ENCODE measurements at regions not wholly inside any gene's neighbourhood (a gene's known extent, or its start where the extent isn't known, plus 50 kb on each side); places are given as distances from the start of the nearest gene placed in this dataset.
A peak's percentile ranks its signal among the peaks of the same experiment; 100 is the strongest.

DNA sequence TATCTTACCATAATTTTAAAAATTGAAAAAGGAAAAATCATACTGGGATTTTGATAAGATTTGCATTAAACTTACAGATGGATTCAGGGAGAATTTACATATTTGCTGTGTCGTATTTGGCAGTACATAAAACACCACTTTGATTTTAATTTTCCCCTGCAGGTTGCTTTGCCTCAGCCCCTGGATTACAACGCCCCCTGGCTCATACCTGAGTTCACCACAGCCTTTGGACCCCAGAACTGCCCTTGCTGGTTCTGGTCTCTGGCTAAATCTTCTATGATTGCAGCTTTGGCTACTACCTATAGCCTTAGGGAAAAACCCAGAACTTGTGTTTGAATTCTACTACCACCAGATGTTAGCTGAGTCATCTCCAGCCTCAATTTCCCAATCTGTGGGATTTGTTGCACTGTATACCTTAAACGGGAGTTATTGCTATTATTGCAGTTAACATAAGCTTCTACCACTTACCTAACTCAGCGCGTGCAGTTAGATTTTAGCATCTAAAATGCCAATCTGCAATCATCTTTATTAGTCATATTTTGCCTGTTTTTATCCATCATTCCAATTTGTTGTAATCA is 315.7 kb upstream of the GADL1 start:
- FAIRE-seq (no peak), DNase-seq (ENCODE audit: low read depth in 1 of 2, low spot score in 1 of 2) (no peak), ATAC-seq (no peak)
- CTCF ChIA-PET = no interaction called here
- POLR2A ChIA-PET = no interaction called here
- Histone ChIP-seq H3K4me3 (no peak overlapping the region), H3K4me2 (no peak overlapping the region), H3K9me3 (no peaks in the 10 kb centered on the region), H3K27ac (no peak overlapping the region), H3K4me1 (peaks cover 3% of the 10 kb centered on the region; the same call in 1 of the 3 replicates)
- TF ChIP-seq EP300 (IDR thresholded peaks at IDR 0.05) (no peak), RAD21 (conservative IDR thresholded peaks at IDR 0.05 in 1 of 2, IDR thresholded peaks at IDR 0.05 in 1 of 2) (0 out of 5 replicates have a peak, but pooled peaks of 1 of the 2 experiments have one; percentile 7), E2F6 (IDR thresholded peaks at IDR 0.05; ENCODE audit: borderline replicate concordance, low read depth) (no peak), MAFK (IDR thresholded peaks at IDR 0.05; ENCODE audit: partially characterized antibody) (no peak)
- WGBS (ENCODE audit: missing lambda C conversion rate) = 72% methylated on average over 5 of the region's 5 CpGs

DNA sequence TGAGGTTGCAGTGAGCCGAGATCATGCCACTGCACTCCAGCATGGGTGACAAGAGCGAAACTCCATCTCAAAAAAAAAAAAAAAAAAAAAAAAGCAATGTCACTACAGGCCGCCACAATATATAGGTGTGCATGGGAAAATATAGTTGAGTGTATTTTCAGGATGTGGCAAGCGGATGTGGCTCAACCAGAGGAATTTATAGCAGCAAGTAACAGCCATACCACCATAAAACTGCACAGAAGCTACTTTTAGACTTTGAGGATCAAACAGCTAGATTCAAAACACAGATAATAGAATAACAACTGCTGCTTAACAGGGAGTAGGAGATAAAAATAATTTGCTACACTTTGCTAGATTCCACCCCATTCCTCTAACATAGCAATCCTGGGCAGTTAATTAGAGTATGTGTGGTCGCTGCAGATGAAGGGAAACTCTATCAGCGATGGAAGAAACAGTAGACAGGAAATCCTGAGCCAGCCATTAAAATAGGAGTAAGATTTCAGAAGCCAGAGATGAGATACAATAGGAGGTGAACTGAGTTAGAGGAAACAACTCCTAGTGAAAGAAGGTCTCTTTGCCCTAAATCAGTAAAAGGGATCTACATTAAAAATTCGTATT is 318.7 kb upstream of the STT3B start:
- no peak overlapping the region for H3K4me2 ChIP-seq
- H3K27ac ChIP-seq = no peak overlapping the region
- CTCF ChIA-PET = no interaction called here
- H3K4me1 ChIP-seq = peaks cover 3% of the 10 kb centered on the region; the same call in 1 of the 3 replicates
- FAIRE-seq = no peak
- no peak overlapping the region for H3K4me3 ChIP-seq
- POLR2A ChIA-PET = no interaction called here
- no peak for DNase-seq (ENCODE audit: low read depth in 1 of 2, low spot score in 1 of 2)
- TF ChIP-seq REST (IDR thresholded peaks at IDR 0.05) (no peak), PHF8 (IDR thresholded peaks at IDR 0.05; ENCODE audit: borderline replicate concordance, low read depth) (no peak), ESRRA (IDR thresholded peaks at IDR 0.05; ENCODE audit: borderline replicate concordance, low read length) (no peak), POLR2AphosphoS2 (conservative IDR thresholded peaks at IDR 0.05; ENCODE audit: low read length) (no peak), CHD2 (IDR thresholded peaks at IDR 0.05; ENCODE audit: low read length, partially characterized antibody) (no peak), MAZ (IDR thresholded peaks at IDR 0.05; ENCODE audit: borderline replicate concordance, low read depth, low read length) (no peak), CBX2 (IDR thresholded peaks at IDR 0.05; ENCODE audit: borderline replicate concordance, low read depth) (no peak), HDAC2 (IDR thresholded peaks at IDR 0.05) (no peak), GATA3 (IDR thresholded peaks at IDR 0.05; ENCODE audit: borderline replicate concordance) (no peak)
- H3K9me3 ChIP-seq = no peaks in the 10 kb centered on the region
- ATAC-seq = no peak
- WGBS (ENCODE audit: missing lambda C conversion rate) = 74% methylated on average over 7 of the region's 7 CpGs

- WGBS (ENCODE audit: missing lambda C conversion rate) = 77% methylated on average over 3 of the region's 3 CpGs
- TF ChIP-seq FOXS1 (CRISPR knock-in tag; IDR thresholded peaks at IDR 0.05) (no peak), JUN (IDR thresholded peaks at IDR 0.05) (no peak), CBX2 (IDR thresholded peaks at IDR 0.05; ENCODE audit: borderline replicate concordance, low read depth) (no peak), CBX8 (IDR thresholded peaks at IDR 0.05) (no peak), HOXB5 (CRISPR knock-in tag; IDR thresholded peaks at IDR 0.05) (no peak), PHF8 (IDR thresholded peaks at IDR 0.05; ENCODE audit: borderline replicate concordance, low read depth) (no peak), ZC3H11A (IDR thresholded peaks at IDR 0.05) (no peak), HEYL (CRISPR knock-in tag; IDR thresholded peaks at IDR 0.05) (no peak), EHF (CRISPR knock-in tag; IDR thresholded peaks at IDR 0.05) (no peak), KDM1A (IDR thresholded peaks at IDR 0.05; ENCODE audit: low read depth) (no peak)
- ChIA-PET POLR2A (no interaction called here), CTCF (no interaction called here)
- no peak overlapping the region for H3K4me3 ChIP-seq
- H3K9me3 ChIP-seq = no peaks in the 10 kb centered on the region
- ATAC-seq = no peak
- no peak for FAIRE-seq
- H3K27ac ChIP-seq = no peak overlapping the region
- no peaks in the 10 kb centered on the region for H3K4me1 ChIP-seq
- H3K4me2 ChIP-seq = no peak overlapping the region
- no peak for DNase-seq (ENCODE audit: low read depth in 1 of 2, low spot score in 1 of 2)
Measured at GRCh38 chr3:31218082-31218481, 314.6 kb upstream of the STT3B start.

All from A549 (cell line).